ENCODE measurements at regions not wholly inside any gene's neighbourhood (a gene's known extent, or its start where the extent isn't known, plus 50 kb on each side); places are given as distances from the start of the nearest gene placed in this dataset.

GRCh38 chr16:86828653-86829052 lies 250.3 kb downstream of the FOXL1 start:
- TF ChIP-seq GATA3 (IDR thresholded peaks at IDR 0.05; ENCODE audit: low read depth, low read length) = no peak
- no peak for TF ChIP-seq GATA2 (IDR thresholded peaks at IDR 0.05; ENCODE audit: low read depth, low read length)
